ENCODE measurements at regions not wholly inside any gene's neighbourhood (a gene's known extent, or its start where the extent isn't known, plus 50 kb on each side); places are given as distances from the start of the nearest gene placed in this dataset.
"Not testable (repeated sequence)": the region's sequence is repeated elsewhere in the genome, so short reads cannot be mapped to it uniquely, and the experiment has no call there.

DNA sequence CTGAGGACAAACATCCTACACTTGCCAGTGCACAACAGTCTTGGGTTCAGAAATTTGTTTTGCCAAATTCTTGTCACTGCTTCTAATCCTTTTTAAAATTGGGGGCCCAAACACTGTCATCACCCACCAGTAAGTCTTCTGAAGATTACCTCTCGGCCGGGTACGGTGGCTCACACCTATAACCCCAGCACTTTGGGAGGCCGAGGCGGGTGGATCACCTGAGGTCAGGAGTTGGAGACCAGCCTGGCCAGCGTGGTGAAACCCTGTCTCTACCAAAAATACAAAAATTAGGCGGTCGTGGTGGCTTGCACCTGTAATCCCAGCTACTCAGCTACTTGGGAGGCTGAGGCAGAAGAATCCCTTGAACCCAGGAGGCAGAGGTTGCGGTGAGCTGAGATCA lies 87.8 kb upstream of the DMRT1 start:
- H3K36me3 ChIP-seq (ENCODE audit: control insufficient read depth in 1 of 2, insufficient read depth in 2 of 2, low read length in 2 of 2); H3K27ac ChIP-seq (ENCODE audit: low read depth, low read length); H3K9ac ChIP-seq (ENCODE audit: low read depth in 1 of 2, low read length in 2 of 2); H3K4me1 ChIP-seq (ENCODE audit: control insufficient read depth in 1 of 2, insufficient read depth in 2 of 2, low read length in 2 of 2); H3K27me3 ChIP-seq (ENCODE audit: control insufficient read depth in 1 of 2, insufficient read depth in 2 of 2, low read length in 2 of 2); H3K9me3 ChIP-seq (ENCODE audit: control insufficient read depth in 1 of 2, low read length in 2 of 2); H3K4me3 ChIP-seq (ENCODE audit: low read depth in 1 of 2, low read length in 2 of 2): not testable (repeated sequence)

DNA sequence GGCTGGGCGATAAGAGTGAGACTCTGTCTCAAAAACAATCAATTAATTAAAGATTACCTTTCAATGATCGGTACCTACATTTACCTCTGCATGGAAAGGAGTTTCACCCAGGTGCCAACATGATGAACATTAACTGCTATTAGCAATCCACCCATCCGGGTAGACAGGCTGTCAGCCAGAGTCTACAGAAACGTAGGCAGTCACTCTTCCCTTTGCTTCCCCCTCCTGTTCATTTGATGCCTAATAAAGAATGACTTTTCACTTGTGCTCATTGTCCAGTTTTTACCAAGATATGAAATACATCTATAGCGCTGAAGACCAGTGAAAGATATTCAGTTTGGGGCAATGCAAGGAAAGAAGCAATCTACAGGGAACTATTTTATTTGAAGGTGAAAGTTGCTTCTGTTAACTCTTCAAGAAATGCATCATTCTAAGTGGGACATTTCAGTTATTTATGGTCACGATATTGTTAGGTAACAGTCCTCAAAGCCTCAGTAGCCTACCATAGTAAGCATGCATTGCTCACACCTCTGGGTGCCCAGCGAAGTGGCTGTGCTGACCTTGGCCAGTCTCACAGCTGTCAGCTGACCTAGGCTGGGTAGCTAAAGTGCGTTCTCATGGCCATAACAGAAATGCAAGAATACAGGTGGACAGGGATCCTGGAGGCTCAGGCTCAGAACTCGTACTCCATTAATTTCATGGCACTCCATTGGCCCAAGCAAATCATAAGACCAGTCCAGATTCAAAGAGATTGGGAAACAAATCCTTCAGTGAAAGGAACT lies 87.2 kb upstream of the DMRT1 start:
- Histone ChIP-seq H3K9ac (ENCODE audit: low read depth in 1 of 2, low read length in 2 of 2) (no peak overlapping the region), H3K4me1 (ENCODE audit: control insufficient read depth in 1 of 2, insufficient read depth in 2 of 2, low read length in 2 of 2) (peaks cover under 1 to 6% of the 10 kb centered on the region in 2 donors), H3K27ac (ENCODE audit: low read depth, low read length) (no peak overlapping the region), H3K9me3 (ENCODE audit: control insufficient read depth in 1 of 2, low read length in 2 of 2) (no peaks in the 10 kb centered on the region), H3K36me3 (ENCODE audit: control insufficient read depth in 1 of 2, insufficient read depth in 2 of 2, low read length in 2 of 2) (peaks cover 0 to 3% of the 10 kb centered on the region in 2 donors), H3K27me3 (ENCODE audit: control insufficient read depth in 1 of 2, insufficient read depth in 2 of 2, low read length in 2 of 2) (no peaks in the 10 kb centered on the region), H3K4me3 (ENCODE audit: low read depth in 1 of 2, low read length in 2 of 2) (no peak overlapping the region)

DNA sequence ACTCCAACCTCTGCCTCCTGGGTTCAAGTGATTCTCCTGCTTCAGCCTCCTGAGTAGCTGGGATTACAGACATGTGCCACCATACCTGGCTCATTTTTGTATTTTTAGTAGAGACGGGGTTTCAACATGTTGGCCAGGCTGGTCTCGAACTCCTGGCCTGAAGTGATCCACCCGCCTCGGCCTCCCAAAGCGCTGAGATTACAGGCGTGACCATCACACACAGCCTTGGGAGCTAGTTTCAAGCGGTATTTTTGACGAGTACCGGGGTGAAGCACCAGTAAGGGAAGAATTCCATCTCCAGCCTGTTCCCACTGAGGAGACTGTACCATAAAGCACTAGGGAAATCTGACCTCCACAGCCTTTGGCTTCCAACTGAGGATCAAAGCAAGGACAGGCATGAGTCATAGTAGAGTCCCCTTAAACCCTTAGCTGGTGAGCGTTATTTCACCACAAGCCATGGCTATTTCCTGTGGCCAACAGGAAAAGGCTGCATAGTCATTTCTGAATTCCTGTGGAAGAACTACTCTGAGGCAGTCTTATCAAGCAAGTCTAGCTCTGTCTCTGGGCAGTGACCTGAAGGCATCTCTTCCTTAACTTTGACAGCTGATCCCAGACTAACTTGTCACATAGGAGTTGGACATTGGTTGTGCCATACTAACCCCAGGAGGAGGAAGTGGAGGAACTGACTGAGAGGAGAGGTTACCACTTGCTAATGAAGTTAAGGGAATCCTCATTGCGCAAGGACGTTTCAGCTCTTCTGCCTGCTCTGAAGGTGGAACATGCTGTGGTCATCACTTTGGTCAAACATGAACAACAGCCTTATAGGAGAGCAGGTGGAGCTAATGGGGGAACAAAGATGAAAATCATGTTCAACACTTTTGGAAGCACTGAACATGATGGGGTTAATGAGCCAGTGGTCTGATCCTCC lies 85.8 kb upstream of the DMRT1 start:
- H3K36me3 ChIP-seq (ENCODE audit: control insufficient read depth in 1 of 2, insufficient read depth in 2 of 2, low read length in 2 of 2): peaks cover 0 to 3% of the 10 kb centered on the region in 2 donors
- H3K9me3 ChIP-seq (ENCODE audit: control insufficient read depth in 1 of 2, low read length in 2 of 2): no peaks in the 10 kb centered on the region
- no peak overlapping the region for H3K4me3 ChIP-seq (ENCODE audit: low read depth in 1 of 2, low read length in 2 of 2)
- H3K27me3 ChIP-seq (ENCODE audit: control insufficient read depth in 1 of 2, insufficient read depth in 2 of 2, low read length in 2 of 2): no peaks in the 10 kb centered on the region
- H3K4me1 ChIP-seq (ENCODE audit: control insufficient read depth in 1 of 2, insufficient read depth in 2 of 2, low read length in 2 of 2): peaks cover 0 to 6% of the 10 kb centered on the region in 2 donors
- no peak overlapping the region for H3K9ac ChIP-seq (ENCODE audit: low read depth in 1 of 2, low read length in 2 of 2)
- no peak overlapping the region for H3K27ac ChIP-seq (ENCODE audit: low read depth, low read length)

DNA sequence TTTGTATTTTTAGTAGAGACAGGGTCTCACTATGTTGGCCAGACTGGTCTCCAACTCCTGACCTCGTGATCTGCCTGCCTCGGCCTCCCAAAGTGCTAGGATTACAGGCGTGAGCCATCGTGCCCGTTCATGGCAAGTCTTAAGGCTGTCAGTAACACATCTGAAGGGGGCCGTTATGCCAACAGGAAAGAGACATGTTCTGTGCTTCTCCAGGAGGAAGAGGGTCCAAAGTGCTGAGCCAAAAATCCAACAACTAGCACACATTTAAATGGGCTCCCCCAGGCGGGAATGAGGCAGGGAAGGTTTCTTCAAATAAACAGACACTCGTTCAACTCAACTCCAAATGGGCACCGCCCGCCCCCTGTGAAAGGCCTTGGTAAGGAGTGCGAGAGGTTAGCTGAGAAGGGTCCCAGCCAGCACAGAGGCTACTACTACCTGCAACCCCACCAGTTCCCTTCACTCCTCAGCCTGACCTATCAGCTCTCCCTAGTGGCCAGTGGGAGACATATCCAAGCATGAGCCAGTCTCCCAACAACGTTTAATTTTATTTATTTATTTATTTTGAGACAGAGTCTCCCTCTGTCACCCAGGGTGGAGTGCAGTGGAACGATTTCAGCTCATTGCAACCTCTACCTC lies 84.1 kb upstream of the DMRT1 start:
- H3K9me3 ChIP-seq (ENCODE audit: control insufficient read depth in 1 of 2, low read length in 2 of 2): no peaks in the 10 kb centered on the region
- H3K4me3 ChIP-seq (ENCODE audit: low read depth in 1 of 2, low read length in 2 of 2): no peak overlapping the region
- H3K27ac ChIP-seq (ENCODE audit: low read depth, low read length): no peak overlapping the region
- no peaks in the 10 kb centered on the region for H3K36me3 ChIP-seq (ENCODE audit: control insufficient read depth in 1 of 2, insufficient read depth in 2 of 2, low read length in 2 of 2)
- no peaks in the 10 kb centered on the region for H3K4me1 ChIP-seq (ENCODE audit: control insufficient read depth in 1 of 2, insufficient read depth in 2 of 2, low read length in 2 of 2)
- no peak overlapping the region for H3K9ac ChIP-seq (ENCODE audit: low read depth in 1 of 2, low read length in 2 of 2)
- H3K27me3 ChIP-seq (ENCODE audit: control insufficient read depth in 1 of 2, insufficient read depth in 2 of 2, low read length in 2 of 2): no peaks in the 10 kb centered on the region

DNA sequence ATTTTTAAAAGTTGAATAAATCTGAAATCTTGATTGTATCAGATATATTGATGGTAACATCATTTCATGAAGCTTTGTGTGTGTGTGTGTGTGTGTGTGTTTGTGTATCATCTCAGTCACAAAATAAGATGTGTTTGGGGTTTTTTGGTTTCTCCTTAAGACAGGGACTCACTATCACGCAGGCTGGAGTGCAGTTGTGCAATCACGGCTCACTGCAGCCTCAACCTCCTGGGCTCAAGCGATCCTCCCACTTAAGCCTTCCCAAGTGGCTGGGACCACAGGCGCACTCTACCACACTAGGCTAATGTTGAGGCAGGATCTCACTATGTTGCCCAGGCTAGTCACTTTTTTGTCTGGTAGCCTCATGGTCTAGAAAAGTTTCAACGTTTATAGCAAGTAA lies 83.4 kb upstream of the DMRT1 start:
- no peak overlapping the region for H3K4me3 ChIP-seq (ENCODE audit: low read depth in 1 of 2, low read length in 2 of 2)

DNA sequence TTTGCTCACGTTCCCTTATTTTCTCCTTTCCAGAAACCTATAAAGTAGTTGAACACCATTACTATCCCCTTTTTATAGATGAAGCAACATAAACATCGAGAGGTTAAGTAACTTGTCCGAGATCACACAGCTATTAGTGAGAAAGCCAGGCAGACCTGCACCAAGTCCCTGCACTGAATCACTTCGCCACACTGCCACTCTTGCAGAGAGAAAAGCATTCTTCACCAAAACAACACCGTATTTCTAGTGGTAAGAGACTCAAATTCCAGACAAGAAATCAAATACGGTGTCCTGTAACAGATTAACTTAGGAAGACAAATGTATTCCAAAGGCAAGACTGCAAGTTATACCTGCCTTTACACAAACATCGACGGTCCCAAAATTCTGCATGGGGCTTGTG lies 82.0 kb upstream of the DMRT1 start:
- no peaks in the 10 kb centered on the region for H3K9me3 ChIP-seq (ENCODE audit: control insufficient read depth in 1 of 2, low read length in 2 of 2)
- no peak overlapping the region for H3K9ac ChIP-seq (ENCODE audit: low read depth in 1 of 2, low read length in 2 of 2)
- no peak overlapping the region for H3K27ac ChIP-seq (ENCODE audit: low read depth, low read length)
- H3K4me3 ChIP-seq (ENCODE audit: low read depth in 1 of 2, low read length in 2 of 2): no peak overlapping the region
- no peaks in the 10 kb centered on the region for H3K36me3 ChIP-seq (ENCODE audit: control insufficient read depth in 1 of 2, insufficient read depth in 2 of 2, low read length in 2 of 2)
- H3K4me1 ChIP-seq (ENCODE audit: control insufficient read depth in 1 of 2, insufficient read depth in 2 of 2, low read length in 2 of 2): peaks cover 4 to 5% of the 10 kb centered on the region in 2 donors
- H3K27me3 ChIP-seq (ENCODE audit: control insufficient read depth in 1 of 2, insufficient read depth in 2 of 2, low read length in 2 of 2): no peaks in the 10 kb centered on the region

More for the DNA sequence above, 83.4 kb upstream of the DMRT1 start:
- Histone ChIP-seq H3K4me1 (ENCODE audit: control insufficient read depth in 1 of 2, insufficient read depth in 2 of 2, low read length in 2 of 2) (no peaks in the 10 kb centered on the region), H3K27me3 (ENCODE audit: control insufficient read depth in 1 of 2, insufficient read depth in 2 of 2, low read length in 2 of 2) (no peaks in the 10 kb centered on the region), H3K27ac (ENCODE audit: low read depth, low read length) (no peak overlapping the region), H3K36me3 (ENCODE audit: control insufficient read depth in 1 of 2, insufficient read depth in 2 of 2, low read length in 2 of 2) (no peaks in the 10 kb centered on the region), H3K9ac (ENCODE audit: low read depth in 1 of 2, low read length in 2 of 2) (no peak overlapping the region), H3K9me3 (ENCODE audit: control insufficient read depth in 1 of 2, low read length in 2 of 2) (no peaks in the 10 kb centered on the region)

DNA sequence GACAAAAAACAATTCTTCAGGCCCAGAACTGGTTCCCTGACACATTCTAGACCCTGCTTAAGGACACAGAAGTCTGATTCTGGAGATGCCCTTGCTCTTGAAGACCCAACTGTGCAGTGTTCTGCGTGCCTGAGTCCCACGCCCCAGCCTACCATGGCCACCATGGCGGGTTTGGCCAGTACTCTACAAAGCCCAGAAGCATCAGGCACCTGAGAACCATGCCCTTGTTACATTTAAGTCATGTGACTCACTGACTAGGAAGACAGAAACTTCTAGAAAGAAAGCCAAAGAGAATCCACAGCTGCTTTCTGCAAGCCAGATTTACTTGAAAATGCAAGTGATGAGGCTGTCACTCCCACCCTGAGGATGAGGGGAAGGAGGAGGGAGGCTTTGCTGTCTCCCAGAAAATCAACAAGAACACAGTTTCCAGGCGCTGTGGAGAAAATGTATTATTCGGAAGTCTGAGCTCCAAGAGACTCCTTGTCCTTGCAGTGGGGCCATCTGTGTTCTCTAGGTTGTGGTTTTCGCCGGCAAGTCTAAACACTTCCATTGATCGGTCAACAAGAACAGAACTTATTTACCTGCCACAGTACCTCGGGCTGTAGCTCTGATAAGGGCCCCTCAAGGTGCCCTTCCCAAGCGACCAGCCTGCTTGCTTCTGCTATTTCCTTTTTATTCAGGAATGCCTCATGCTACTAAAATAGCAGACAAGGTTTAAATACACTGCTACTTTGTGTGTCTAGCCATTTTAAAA lies 81.3 kb upstream of the DMRT1 start:
- Histone ChIP-seq H3K27me3 (ENCODE audit: control insufficient read depth in 1 of 2, insufficient read depth in 2 of 2, low read length in 2 of 2) (no peaks in the 10 kb centered on the region), H3K9me3 (ENCODE audit: control insufficient read depth in 1 of 2, low read length in 2 of 2) (no peaks in the 10 kb centered on the region), H3K9ac (ENCODE audit: low read depth in 1 of 2, low read length in 2 of 2) (no peak overlapping the region), H3K36me3 (ENCODE audit: control insufficient read depth in 1 of 2, insufficient read depth in 2 of 2, low read length in 2 of 2) (no peaks in the 10 kb centered on the region), H3K27ac (ENCODE audit: low read depth, low read length) (no peak overlapping the region), H3K4me1 (ENCODE audit: control insufficient read depth in 1 of 2, insufficient read depth in 2 of 2, low read length in 2 of 2) (peaks cover 4 to 5% of the 10 kb centered on the region in 2 donors), H3K4me3 (ENCODE audit: low read depth in 1 of 2, low read length in 2 of 2) (no peak overlapping the region)

DNA sequence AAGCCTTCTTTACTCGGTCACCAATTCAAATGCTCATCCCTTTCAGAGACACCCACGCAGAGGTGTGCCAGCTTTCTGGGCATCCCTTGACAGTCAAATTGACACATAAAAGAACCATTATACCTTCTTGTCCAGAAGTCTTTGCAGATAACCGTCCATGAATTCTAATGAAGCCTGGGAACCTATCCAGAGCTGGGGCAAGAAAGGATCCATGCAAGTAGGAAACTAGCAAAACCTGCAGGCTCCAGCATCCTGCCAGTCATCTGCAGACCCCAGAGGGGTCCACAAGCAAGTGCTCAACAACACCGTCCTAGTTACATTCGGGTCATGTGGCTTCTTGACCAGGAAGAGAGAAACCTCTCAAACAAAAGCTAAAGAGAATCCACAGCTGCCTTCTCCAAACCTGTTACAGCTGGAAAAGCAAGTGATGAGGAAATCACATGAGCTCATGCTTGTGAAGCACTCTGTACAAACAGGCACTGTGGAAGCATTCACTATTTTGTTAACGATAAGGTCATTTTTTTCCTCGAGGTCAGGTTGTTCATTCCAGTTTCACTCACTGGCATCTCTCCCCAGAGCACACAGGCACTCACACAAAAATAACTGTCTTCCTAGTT lies 80.2 kb upstream of the DMRT1 start:
- peaks cover 4 to 5% of the 10 kb centered on the region in 2 donors for H3K4me1 ChIP-seq (ENCODE audit: control insufficient read depth in 1 of 2, insufficient read depth in 2 of 2, low read length in 2 of 2)
- no peaks in the 10 kb centered on the region for H3K36me3 ChIP-seq (ENCODE audit: control insufficient read depth in 1 of 2, insufficient read depth in 2 of 2, low read length in 2 of 2)
- H3K27ac ChIP-seq (ENCODE audit: low read depth, low read length): no peak overlapping the region
- H3K4me3 ChIP-seq (ENCODE audit: low read depth in 1 of 2, low read length in 2 of 2): no peak overlapping the region
- H3K9me3 ChIP-seq (ENCODE audit: control insufficient read depth in 1 of 2, low read length in 2 of 2): no peaks in the 10 kb centered on the region
- no peak overlapping the region for H3K9ac ChIP-seq (ENCODE audit: low read depth in 1 of 2, low read length in 2 of 2)
- H3K27me3 ChIP-seq (ENCODE audit: control insufficient read depth in 1 of 2, insufficient read depth in 2 of 2, low read length in 2 of 2): no peaks in the 10 kb centered on the region

DNA sequence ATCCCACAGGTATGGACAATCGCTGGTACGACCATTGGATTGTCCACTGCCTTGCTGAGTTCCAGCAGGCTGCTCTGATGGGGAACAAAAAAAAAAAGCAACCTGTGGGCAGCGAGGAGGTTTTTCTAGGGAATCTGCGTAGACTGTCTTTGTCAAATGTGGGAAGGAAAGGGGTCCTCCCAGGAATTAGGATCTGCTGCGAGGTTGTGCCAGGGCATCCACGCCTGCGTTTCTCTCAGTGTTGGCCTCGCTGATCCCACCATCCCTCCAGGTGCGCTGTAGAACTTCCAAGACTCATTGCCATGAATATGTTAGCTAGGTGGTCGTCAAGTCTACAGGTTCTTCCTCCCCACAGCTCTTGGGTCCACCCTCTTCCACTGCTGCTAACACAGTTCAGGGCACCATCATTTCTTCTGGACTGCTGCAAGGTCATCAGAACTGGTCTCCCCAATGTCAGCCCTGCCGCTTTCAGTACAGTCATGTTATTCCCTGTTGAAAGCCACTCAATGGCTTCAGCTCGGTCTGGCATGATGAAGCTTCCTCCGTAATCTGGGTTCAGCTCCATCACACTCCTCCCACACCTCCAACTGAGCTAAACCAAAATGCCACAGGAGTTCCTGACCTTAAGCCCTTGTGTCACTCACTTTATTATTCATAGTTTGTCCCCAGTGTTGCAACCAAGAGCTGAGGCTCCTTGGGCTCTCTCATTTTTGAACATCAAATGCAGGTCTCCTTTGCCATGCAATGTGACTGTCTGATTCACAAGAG lies 79.5 kb upstream of the DMRT1 start:
- Histone ChIP-seq H3K9me3 (ENCODE audit: control insufficient read depth in 1 of 2, low read length in 2 of 2) (no peaks in the 10 kb centered on the region), H3K27me3 (ENCODE audit: control insufficient read depth in 1 of 2, insufficient read depth in 2 of 2, low read length in 2 of 2) (no peaks in the 10 kb centered on the region), H3K36me3 (ENCODE audit: control insufficient read depth in 1 of 2, insufficient read depth in 2 of 2, low read length in 2 of 2) (no peaks in the 10 kb centered on the region), H3K4me3 (ENCODE audit: low read depth in 1 of 2, low read length in 2 of 2) (no peak overlapping the region), H3K27ac (ENCODE audit: low read depth, low read length) (no peak overlapping the region), H3K4me1 (ENCODE audit: control insufficient read depth in 1 of 2, insufficient read depth in 2 of 2, low read length in 2 of 2) (peaks cover 4 to 5% of the 10 kb centered on the region in 2 donors), H3K9ac (ENCODE audit: low read depth in 1 of 2, low read length in 2 of 2) (no peak overlapping the region)

Data from duodenal mucosa (tissue), 2 donors.